ENCODE measurements at regions not wholly inside any gene's neighbourhood (a gene's known extent, or its start where the extent isn't known, plus 50 kb on each side); places are given as distances from the start of the nearest gene placed in this dataset.

DNA sequence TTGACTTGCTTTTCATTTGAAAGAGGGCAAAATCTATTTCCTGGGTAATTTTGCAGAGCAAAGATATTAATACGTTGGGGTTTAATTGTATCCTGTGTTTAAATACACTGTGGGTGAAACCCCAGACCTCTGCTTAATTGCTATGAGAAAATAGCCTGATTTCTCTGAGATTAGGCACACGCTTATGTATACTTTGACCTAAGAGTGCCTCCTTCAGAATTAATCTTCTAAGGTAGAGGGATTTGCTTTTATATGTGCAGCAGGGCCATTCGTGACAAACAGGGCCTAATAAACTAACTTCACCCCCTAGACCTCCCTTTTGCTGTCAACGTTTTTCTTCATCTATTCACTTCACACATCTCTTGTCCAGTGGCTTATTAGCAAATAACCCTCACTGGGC is 216.9 kb upstream of the ADGRL2 start:
- TF ChIP-seq, protein P1, sequence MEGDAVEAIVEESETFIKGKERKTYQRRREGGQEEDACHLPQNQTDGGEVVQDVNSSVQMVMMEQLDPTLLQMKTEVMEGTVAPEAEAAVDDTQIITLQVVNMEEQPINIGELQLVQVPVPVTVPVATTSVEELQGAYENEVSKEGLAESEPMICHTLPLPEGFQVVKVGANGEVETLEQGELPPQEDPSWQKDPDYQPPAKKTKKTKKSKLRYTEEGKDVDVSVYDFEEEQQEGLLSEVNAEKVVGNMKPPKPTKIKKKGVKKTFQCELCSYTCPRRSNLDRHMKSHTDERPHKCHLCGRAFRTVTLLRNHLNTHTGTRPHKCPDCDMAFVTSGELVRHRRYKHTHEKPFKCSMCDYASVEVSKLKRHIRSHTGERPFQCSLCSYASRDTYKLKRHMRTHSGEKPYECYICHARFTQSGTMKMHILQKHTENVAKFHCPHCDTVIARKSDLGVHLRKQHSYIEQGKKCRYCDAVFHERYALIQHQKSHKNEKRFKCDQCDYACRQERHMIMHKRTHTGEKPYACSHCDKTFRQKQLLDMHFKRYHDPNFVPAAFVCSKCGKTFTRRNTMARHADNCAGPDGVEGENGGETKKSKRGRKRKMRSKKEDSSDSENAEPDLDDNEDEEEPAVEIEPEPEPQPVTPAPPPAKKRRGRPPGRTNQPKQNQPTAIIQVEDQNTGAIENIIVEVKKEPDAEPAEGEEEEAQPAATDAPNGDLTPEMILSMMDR (IDR thresholded peaks at IDR 0.05) = no peak
- TF ChIP-seq POLR2A (IDR thresholded peaks at IDR 0.05) = no peak

Data from right lobe of liver (tissue), 4 donors.